Thymus (tissue), 11 donors: ENCODE measurements at regions not wholly inside any gene's neighbourhood (a gene's known extent, or its start where the extent isn't known, plus 50 kb on each side); places are given as distances from the start of the nearest gene placed in this dataset.

Experiments used
- DNase-seq, 9 donors: peaks; one replicate each; pipeline ENCODE4 v3.0.0-alpha.2; 2013; ENCODE audit warnings: low spot score in 9 of 9, low read depth in 6 of 9, missing footprints in 1 of 9
- H3K27ac ChIP-seq, 2 donors: one replicate each; pipeline ENCODE4 v1.5.1; 2013; ENCODE audit warnings: control low read depth in 1 of 2, low read depth in 1 of 2, low read length in 1 of 2, mild to moderate bottlenecking in 1 of 2, moderate library complexity in 1 of 2
- H3K27me3 ChIP-seq, 2 donors: one replicate each; pipeline ENCODE4 v1.5.1; 2013; ENCODE audit warnings: low read length in 1 of 2; ENCODE audit not compliant: control insufficient read depth in 2 of 2, insufficient read depth in 1 of 2
- H3K36me3 ChIP-seq, 2 donors: one replicate each; pipeline ENCODE4 v1.5.1; 2013; ENCODE audit warnings: low read length in 1 of 2, mild to moderate bottlenecking in 1 of 2, moderate library complexity in 1 of 2; ENCODE audit not compliant: control insufficient read depth in 2 of 2, insufficient read depth in 2 of 2
- H3K4me1 ChIP-seq, 2 donors: one replicate each; pipeline ENCODE4 v1.5.1; 2013; ENCODE audit warnings: low read length in 2 of 2; ENCODE audit not compliant: control insufficient read depth in 2 of 2, insufficient read depth in 2 of 2
- H3K4me3 ChIP-seq, 2 donors: one replicate each; pipeline ENCODE4 v1.5.1; 2013; ENCODE audit warnings: low read length in 2 of 2, control low read depth in 1 of 2, mild to moderate bottlenecking in 1 of 2
- H3K9me3 ChIP-seq, 2 donors: one replicate each; pipeline ENCODE4 v1.5.1; 2013; ENCODE audit warnings: low read length in 1 of 2, mild to moderate bottlenecking in 1 of 2; ENCODE audit not compliant: control insufficient read depth in 2 of 2, insufficient read depth in 1 of 2
- WGBS: extraction: QIAGEN DNeasy Blood & Tissue Kit; methylation state at CpG from one replicate; pipeline ENCODE4 v1.1.7; 2013; 5-methylcytosine and 5-hydroxymethylcytosine counted together
- donor health status: healthy.

DNA sequence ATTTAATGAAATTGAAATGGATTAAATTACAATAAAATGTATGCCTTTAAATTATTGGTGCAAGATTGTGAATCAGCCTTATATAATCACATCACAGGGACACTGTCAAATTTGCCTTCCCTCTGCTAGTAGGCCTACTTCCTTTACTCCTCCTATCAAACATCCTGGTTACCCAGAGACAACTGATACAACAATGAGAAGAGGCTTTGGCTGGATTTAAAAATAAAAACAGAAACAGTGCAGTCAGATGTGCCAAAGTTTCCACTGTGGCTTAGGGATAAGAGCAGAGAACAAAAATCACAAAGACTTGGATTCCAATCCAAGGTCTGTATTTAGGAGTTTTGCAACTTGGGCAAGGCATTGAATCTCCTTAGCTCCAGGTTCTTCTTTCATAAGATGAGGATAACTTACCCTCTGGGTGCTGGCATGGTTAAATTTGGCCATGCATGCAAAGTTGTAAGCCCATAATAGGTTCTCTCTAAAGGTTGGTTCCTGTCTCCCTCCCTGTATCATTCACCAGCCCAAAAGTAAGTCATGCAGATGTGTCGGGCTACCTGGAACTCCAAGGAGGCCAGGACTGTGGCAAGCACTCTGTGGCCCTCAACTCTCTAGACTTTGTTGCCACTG, 99.3 kb upstream of the LRATD1 start:
- Histone ChIP-seq H3K36me3 (no peaks in the 10 kb centered on the region), H3K27ac (no peak overlapping the region), H3K4me1 (no peaks in the 10 kb centered on the region), H3K4me3 (no peak overlapping the region), H3K9me3 (peaks cover 0 to 4% of the 10 kb centered on the region in 2 donors), H3K27me3 (no peaks in the 10 kb centered on the region)
- WGBS, result 94% methylated on average over 1 of the region's 1 CpG
- DNase-seq, result no peak

DNA sequence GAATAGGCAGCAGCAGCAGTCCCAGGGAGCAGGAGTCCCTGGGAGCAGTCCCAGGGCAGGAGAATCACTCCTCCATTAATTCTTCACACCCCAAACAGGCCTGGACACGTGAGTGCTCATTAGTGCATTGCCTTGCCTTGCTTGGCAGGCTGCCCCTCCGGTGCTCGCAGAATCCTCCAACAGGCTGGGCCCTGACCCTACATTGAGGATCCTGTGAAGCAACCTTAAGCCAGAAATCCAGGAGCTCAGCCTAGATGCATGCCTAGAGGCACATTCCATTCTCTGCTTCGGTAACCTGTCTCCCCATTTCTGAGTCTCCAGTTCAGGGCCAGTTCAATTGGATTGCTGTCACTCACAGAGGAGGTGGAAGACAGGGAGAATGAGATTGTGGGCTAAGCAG, 97.4 kb upstream of the LRATD1 start:
- H3K4me3 ChIP-seq, result no peak overlapping the region
- H3K27me3 ChIP-seq, result no peaks in the 10 kb centered on the region
- WGBS, result 69% methylated on average over 4 of the region's 4 CpGs
- H3K36me3 ChIP-seq, result no peaks in the 10 kb centered on the region
- H3K4me1 ChIP-seq, result no peaks in the 10 kb centered on the region
- peaks cover 0 to 4% of the 10 kb centered on the region in 2 donors for H3K9me3 ChIP-seq
- H3K27ac ChIP-seq, result no peak overlapping the region
- DNase-seq, result peak in 1 of 9 donors; percentile 8

DNA sequence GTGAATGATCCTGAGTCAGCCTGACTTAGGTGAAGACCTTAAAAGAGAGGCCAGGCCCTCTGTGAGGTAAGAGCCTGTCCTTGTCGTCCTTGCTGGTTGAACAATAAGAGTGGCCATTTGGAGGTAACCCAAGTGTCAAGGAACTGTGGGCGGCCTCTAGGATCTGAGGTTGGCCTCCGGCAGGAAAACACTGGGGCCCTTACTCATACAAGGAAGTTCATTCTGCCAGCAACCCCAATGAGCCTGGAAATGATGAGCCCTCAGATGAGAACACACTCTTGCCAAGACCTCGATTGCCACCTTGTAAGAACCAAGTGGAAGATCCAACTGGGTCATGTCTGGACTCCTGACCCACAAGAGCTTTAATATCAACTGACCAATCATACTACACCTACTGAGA, 95.5 kb upstream of the LRATD1 start:
- 90% methylated on average over 4 of the region's 4 CpGs for whole genome bisulfite sequencing

DNA sequence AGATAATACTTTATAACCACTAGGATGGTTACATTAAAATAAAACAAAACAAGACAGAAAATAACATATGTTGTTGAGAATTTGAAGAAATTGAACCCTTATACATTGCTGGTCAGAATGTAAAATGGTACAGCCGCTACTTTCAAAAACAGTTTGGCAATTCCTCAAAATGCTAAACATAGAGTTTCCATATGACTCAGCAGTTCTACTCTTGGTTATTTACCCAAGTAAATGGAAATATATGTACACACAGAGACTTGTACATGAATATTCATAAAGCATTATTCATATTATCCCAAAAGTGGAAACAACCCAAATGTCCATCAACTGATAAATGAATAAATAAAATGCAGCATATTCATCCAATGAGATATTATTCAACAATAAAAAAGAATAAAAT, 92.5 kb upstream of the LRATD1 start:
- Histone ChIP-seq H3K36me3 (no peaks in the 10 kb centered on the region), H3K27me3 (no peaks in the 10 kb centered on the region), H3K27ac (no peak overlapping the region), H3K4me1 (no peaks in the 10 kb centered on the region), H3K4me3 (no peak overlapping the region), H3K9me3 (peaks cover 0 to 5% of the 10 kb centered on the region in 2 donors)
- no peak for DNase-seq
- 94% methylated on average over 1 of the region's 1 CpG for WGBS

More for the DNA sequence above, 95.5 kb upstream of the LRATD1 start:
- H3K4me3 ChIP-seq, result no peak overlapping the region
- no peaks in the 10 kb centered on the region for H3K27me3 ChIP-seq
- H3K4me1 ChIP-seq, result no peaks in the 10 kb centered on the region
- H3K27ac ChIP-seq, result no peak overlapping the region
- peaks cover 0 to 4% of the 10 kb centered on the region in 2 donors for H3K9me3 ChIP-seq
- no peak for DNase-seq
- no peaks in the 10 kb centered on the region for H3K36me3 ChIP-seq

DNA sequence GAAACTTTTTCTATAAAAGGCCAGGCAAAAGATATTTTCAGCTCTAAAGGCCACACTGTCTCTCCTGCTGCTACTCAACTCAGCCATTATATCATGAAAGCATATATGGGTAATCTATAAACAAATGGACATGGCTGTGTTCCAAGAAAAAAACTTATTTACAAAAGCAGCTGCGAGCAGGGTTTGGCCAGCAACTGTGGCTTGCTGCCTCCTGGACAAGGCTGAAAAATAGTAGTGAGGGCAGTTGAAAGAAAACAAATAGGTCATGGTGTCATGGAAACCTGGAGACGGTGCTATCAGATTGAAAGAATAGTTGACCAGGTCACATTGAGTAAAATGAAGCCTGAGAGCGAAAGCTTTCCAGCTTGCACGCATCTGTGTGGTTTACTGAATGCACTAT, 89.2 kb upstream of the LRATD1 start:
- no peak for DNase-seq
- 89% methylated on average over 4 of the region's 4 CpGs for WGBS
- H3K27me3 ChIP-seq, result no peaks in the 10 kb centered on the region

DNA sequence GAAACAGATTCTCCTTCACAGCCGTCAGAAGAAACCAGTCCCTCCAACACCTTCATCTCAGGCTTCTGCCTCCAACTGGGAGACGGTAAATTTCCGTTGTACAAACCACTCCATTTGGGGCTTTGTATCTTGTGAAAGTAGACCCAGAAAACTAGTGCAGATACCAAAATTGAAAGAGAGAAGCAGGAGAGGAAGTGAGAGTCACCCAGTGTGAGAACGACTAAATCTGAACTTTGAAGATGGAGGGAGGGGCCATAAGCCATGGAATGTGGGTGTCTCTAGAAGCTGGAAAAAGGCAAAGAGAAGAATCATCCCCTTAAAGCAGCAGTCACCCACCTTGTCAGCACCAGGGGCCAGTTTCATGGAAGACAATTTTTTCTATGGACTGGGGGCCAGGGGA, 88.3 kb upstream of the LRATD1 start:
- no peak for DNase-seq
- Histone ChIP-seq H3K9me3 (peaks cover 0 to 3% of the 10 kb centered on the region in 2 donors), H3K36me3 (no peaks in the 10 kb centered on the region), H3K27me3 (no peaks in the 10 kb centered on the region), H3K27ac (no peak overlapping the region), H3K4me3 (no peak overlapping the region), H3K4me1 (no peaks in the 10 kb centered on the region)
- 83% methylated on average over 4 of the region's 4 CpGs for WGBS

More for the DNA sequence above, 89.2 kb upstream of the LRATD1 start:
- Histone ChIP-seq H3K4me3 (no peak overlapping the region), H3K36me3 (no peaks in the 10 kb centered on the region), H3K27ac (no peak overlapping the region), H3K4me1 (no peaks in the 10 kb centered on the region), H3K9me3 (peaks cover 0 to 3% of the 10 kb centered on the region in 2 donors)

DNA sequence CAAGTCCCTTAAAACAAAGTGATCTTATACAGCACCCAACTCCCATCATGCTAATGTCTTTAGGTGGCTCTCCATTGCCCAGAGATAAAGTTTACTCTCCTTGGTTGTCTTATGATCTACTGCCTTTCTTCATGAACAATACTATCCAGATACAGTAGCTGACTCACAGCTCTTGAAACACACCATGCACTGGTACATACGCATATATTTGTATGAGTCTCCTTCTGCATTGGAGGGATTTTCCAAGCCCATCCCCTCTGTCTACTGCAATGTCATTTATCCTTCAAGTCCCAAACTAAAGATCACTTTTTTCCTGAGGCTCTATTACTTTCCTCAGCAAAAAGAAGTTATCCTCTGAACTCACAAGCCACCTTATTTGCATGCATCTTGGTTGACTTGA, 84.7 kb upstream of the LRATD1 start:
- Histone ChIP-seq H3K27ac (no peak overlapping the region), H3K36me3 (no peaks in the 10 kb centered on the region), H3K4me3 (no peak overlapping the region), H3K4me1 (no peaks in the 10 kb centered on the region), H3K27me3 (no peaks in the 10 kb centered on the region), H3K9me3 (peaks cover 0 to 3% of the 10 kb centered on the region in 2 donors)
- no peak for DNase-seq
- WGBS, result 97% methylated on average over 1 of the region's 1 CpG

DNA sequence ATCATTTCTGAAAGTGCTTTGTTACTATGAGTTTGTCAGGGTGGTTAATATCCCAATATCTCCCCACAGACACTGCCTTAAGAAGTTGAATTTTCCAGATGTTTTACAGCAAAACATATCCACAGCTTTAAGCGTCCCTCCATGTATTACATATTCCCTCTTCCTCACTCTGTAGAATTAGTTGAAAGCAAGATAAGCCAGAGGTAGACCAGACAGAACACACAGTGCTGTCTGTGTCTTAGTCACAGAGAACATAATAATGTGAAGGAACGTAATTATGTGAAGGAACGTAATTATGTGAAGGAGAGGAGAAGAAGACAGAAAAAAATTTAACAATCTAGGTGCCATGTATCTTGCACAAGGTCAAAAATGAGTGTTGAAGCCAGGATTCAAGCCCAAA, 81.9 kb upstream of the LRATD1 start:
- Histone ChIP-seq H3K36me3 (no peaks in the 10 kb centered on the region), H3K9me3 (no peaks in the 10 kb centered on the region), H3K27ac (no peak overlapping the region), H3K27me3 (no peaks in the 10 kb centered on the region), H3K4me1 (no peaks in the 10 kb centered on the region), H3K4me3 (no peak overlapping the region)
- 91% methylated on average over 3 of the region's 3 CpGs for WGBS
- DNase-seq, result no peak

DNA sequence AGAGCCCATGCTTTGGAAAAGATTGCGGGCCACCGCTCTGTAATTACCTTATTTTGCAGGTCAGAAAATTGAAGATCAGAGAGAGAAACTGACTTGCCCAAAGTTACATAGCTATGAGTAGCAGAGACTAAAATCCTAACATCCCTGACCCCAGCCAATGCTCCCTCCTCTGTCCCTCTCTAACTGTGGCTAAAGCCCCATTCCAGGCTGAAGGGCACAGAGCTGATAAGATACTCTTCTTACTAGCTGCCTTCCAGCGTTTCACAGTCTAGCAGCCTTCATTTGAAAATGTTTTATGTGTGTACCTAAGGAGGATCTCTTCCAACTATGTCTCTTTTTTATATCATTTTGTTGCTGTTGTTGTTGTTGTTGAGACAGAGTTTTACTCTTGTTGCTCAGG, 81.4 kb upstream of the LRATD1 start:
- 90% methylated on average over 3 of the region's 3 CpGs for WGBS

More for the DNA sequence above, 81.4 kb upstream of the LRATD1 start:
- H3K27ac ChIP-seq, result no peak overlapping the region
- H3K4me1 ChIP-seq, result no peaks in the 10 kb centered on the region
- no peak overlapping the region for H3K4me3 ChIP-seq
- H3K27me3 ChIP-seq, result no peaks in the 10 kb centered on the region
- H3K36me3 ChIP-seq, result no peaks in the 10 kb centered on the region
- H3K9me3 ChIP-seq, result no peaks in the 10 kb centered on the region
- DNase-seq, result no peak
